RPMI7951 (cell line): ENCODE measurements at regions not wholly inside any gene's neighbourhood (a gene's known extent, or its start where the extent isn't known, plus 50 kb on each side); places are given as distances from the start of the nearest gene placed in this dataset.
"Not testable (repeated sequence)": the region's sequence is repeated elsewhere in the genome, so short reads cannot be mapped to it uniquely, and the experiment has no call there.

Experiments
- DNase-seq: peaks from one replicate; pipeline ENCODE4 v3.0.0-alpha.2; 2012; ENCODE audit warnings: low read depth

- DNase-seq = no peak
Observed at GRCh38 chr14:106605548-106606448, 1079.4 kb downstream of the TMEM121 start.

- no peak for DNase-seq
Observed at GRCh38 chr14:106606936-106607335, 1080.6 kb downstream of the TMEM121 start.

- no peak for DNase-seq
Observed at GRCh38 chr14:106610691-106611090, 1084.3 kb downstream of the TMEM121 start.

- DNase-seq = no peak
Observed at GRCh38 chr14:106613256-106613655, 1086.9 kb downstream of the TMEM121 start.

- not testable (repeated sequence) for DNase-seq
Observed at GRCh38 chr14:106618471-106618951, 1092.1 kb downstream of the TMEM121 start.

- DNase-seq = no peak
Observed at GRCh38 chr14:106619606-106620005, 1093.2 kb downstream of the TMEM121 start.

GRCh38 chr14:106620368-106620767, 1094.0 kb downstream of the TMEM121 start:
- DNase-seq = no peak

GRCh38 chr14:106622200-106622745, 1095.9 kb downstream of the TMEM121 start:
- DNase-seq = no peak

GRCh38 chr14:106625186-106625585, 1098.8 kb downstream of the TMEM121 start:
- DNase-seq = no peak

- DNase-seq = not testable (repeated sequence)
Observed at GRCh38 chr14:106626469-106626868, 1100.1 kb downstream of the TMEM121 start.

- DNase-seq = not testable (repeated sequence)
Observed at GRCh38 chr14:106626942-106627588, 1100.7 kb downstream of the TMEM121 start.

GRCh38 chr14:106631879-106632278, 1105.5 kb downstream of the TMEM121 start:
- DNase-seq = no peak

GRCh38 chr14:106633721-106634120, 1107.3 kb downstream of the TMEM121 start:
- DNase-seq = no peak

- no peak for DNase-seq
Observed at GRCh38 chr14:106635569-106635968, 1109.2 kb downstream of the TMEM121 start.

- not testable (repeated sequence) for DNase-seq
Observed at GRCh38 chr14:106638786-106639452, 1112.5 kb downstream of the TMEM121 start.

- DNase-seq = no peak
Observed at GRCh38 chr14:106642090-106642489, 1115.7 kb downstream of the TMEM121 start.

GRCh38 chr14:106642971-106643370, 1116.6 kb downstream of the TMEM121 start:
- DNase-seq = not testable (repeated sequence)

- not testable (repeated sequence) for DNase-seq
Observed at GRCh38 chr14:106648874-106649273, 1122.5 kb downstream of the TMEM121 start.

GRCh38 chr14:106651016-106651415, 1124.6 kb downstream of the TMEM121 start:
- DNase-seq = no peak

- no peak for DNase-seq
Observed at GRCh38 chr14:106652494-106652893, 1126.1 kb downstream of the TMEM121 start.

- no peak for DNase-seq
Observed at GRCh38 chr14:106657460-106657859, 1131.1 kb downstream of the TMEM121 start.
